MCF 10A (cell line): ENCODE measurements at regions not wholly inside any gene's neighbourhood (a gene's known extent, or its start where the extent isn't known, plus 50 kb on each side); places are given as distances from the start of the nearest gene placed in this dataset.

Experiments
- BruUV-seq: library from RNA; stranded (reverse); fragments of 400-500 nt; replicated peaks from 2 replicates; lab custom pipeline; 2021; lab: Mats Ljungman, UMichigan
- CTCF ChIA-PET: fragments of 300-600 bp; sonication (Branson Sonifier 250); formaldehyde crosslinking; extraction: SDS; loops from one replicate; lab custom pipeline; 2021; ENCODE audit warnings: antibody characterized with exemption, inconsistent platforms; lab: Yijun Ruan, JAX
- POLR2A ChIA-PET: fragments of 300-600, 350-650 bp; sonication (Branson Sonifier 250); formaldehyde crosslinking; extraction: SDS; loops from one replicate; lab custom pipeline; 2020; ENCODE audit warnings: antibody characterized with exemption, inconsistent platforms; lab: Yijun Ruan, JAX
- DNase-seq: peaks from one replicate; pipeline ENCODE4 v3.0.0-alpha.2; 2018; ENCODE audit not compliant: unreplicated experiment
- H3K27ac Mint-ChIP-seq: one replicate; pipeline ENCODE4 v1.8.0; 2022; ENCODE audit warnings: mild to moderate bottlenecking, low read depth, mixed read lengths; ENCODE audit not compliant: unreplicated experiment
- H3K27me3 Mint-ChIP-seq: one replicate; pipeline ENCODE4 v1.8.0; 2022; ENCODE audit warnings: mixed read lengths; ENCODE audit not compliant: insufficient read depth, unreplicated experiment
- H3K36me3 Mint-ChIP-seq: one replicate; pipeline ENCODE4 v1.8.0; 2022; ENCODE audit warnings: mild to moderate bottlenecking, moderate library complexity, mixed read lengths; ENCODE audit not compliant: insufficient read depth, unreplicated experiment
- H3K4me1 Mint-ChIP-seq: one replicate; pipeline ENCODE4 v1.8.0; 2022; ENCODE audit warnings: mixed read lengths; ENCODE audit not compliant: insufficient read depth, unreplicated experiment
- H3K4me3 Mint-ChIP-seq: one replicate; pipeline ENCODE4 v1.8.0; 2022; ENCODE audit warnings: mild to moderate bottlenecking, moderate library complexity, mixed read lengths; ENCODE audit not compliant: unreplicated experiment
- H3K9me3 Mint-ChIP-seq: one replicate; pipeline ENCODE4 v1.8.0; 2022; ENCODE audit warnings: mixed read lengths; ENCODE audit not compliant: unreplicated experiment
- CTCF ChIP-seq: fragments of 200-600 bp; IDR thresholded peaks from one replicate; pipeline ENCODE4 v1.8.0; 2022; ENCODE audit warnings: antibody characterized with exemption, mild to moderate bottlenecking; ENCODE audit not compliant: unreplicated experiment
- intact Hi-C: fragments of 100-400 bp; cut with micrococcal nuclease; formaldehyde crosslinking; loops from 2 replicates; pipeline ENCODE4 v1.14.1; 2022

- no peaks in the 10 kb centered on the region for H3K36me3 Mint-ChIP-seq
- peaks cover 18% of the 10 kb centered on the region for H3K4me1 Mint-ChIP-seq
- H3K4me3 Mint-ChIP-seq, result no peak overlapping the region
- BruUV-seq, result no TSS peak
- no peak overlapping the region for H3K27ac Mint-ChIP-seq
- POLR2A ChIA-PET, result no interaction called here
- CTCF ChIA-PET, result interaction anchor here (0.6 kb wide), 1 partner anchor 110 kb away, joined by 7 read pairs; no protein-coding TSS in a partner anchor
- no peak for TF ChIP-seq CTCF
- H3K27me3 Mint-ChIP-seq, result peaks cover 27% of the 10 kb centered on the region
- no peak for DNase-seq
- intact Hi-C loops, result no loop called here
- H3K9me3 Mint-ChIP-seq, result no peaks in the 10 kb centered on the region
Measured at GRCh38 chr2:100761365-100761764, 58.6 kb upstream of the NPAS2 start.

- POLR2A ChIA-PET, result interaction anchor here (1.0 kb wide), 1 partner anchor 34 kb away, joined by 4 read pairs; no protein-coding TSS in a partner anchor
- no TSS peak for BruUV-seq
- CTCF ChIA-PET, result no interaction called here
- intact Hi-C loops, result no loop called here
- no peak overlapping the region for H3K4me3 Mint-ChIP-seq
- peaks cover 15% of the 10 kb centered on the region for H3K4me1 Mint-ChIP-seq
- no peak for TF ChIP-seq CTCF
- no peak for DNase-seq
- H3K27ac Mint-ChIP-seq, result no peak overlapping the region
- peaks cover 27% of the 10 kb centered on the region for H3K27me3 Mint-ChIP-seq
- H3K36me3 Mint-ChIP-seq, result no peaks in the 10 kb centered on the region
- no peaks in the 10 kb centered on the region for H3K9me3 Mint-ChIP-seq
Measured at GRCh38 chr2:100764430-100764829, 55.5 kb upstream of the NPAS2 start.

GRCh38 chr2:100765481-100765880, 54.5 kb upstream of the NPAS2 start:
- Mint-ChIP-seq H3K27ac (no peak overlapping the region), H3K36me3 (no peaks in the 10 kb centered on the region), H3K9me3 (no peaks in the 10 kb centered on the region), H3K4me3 (no peak overlapping the region), H3K27me3 (peaks cover 27% of the 10 kb centered on the region), H3K4me1 (peaks cover 15% of the 10 kb centered on the region)
- CTCF ChIA-PET, result interaction anchor here (0.7 to 1.2 kb wide), 2 partner anchors 35 to 82 kb away, joined by 3 to 4 read pairs; no protein-coding TSS in a partner anchor
- BruUV-seq, result no TSS peak
- DNase-seq, result no peak
- intact Hi-C loops, result no loop called here
- no peak for TF ChIP-seq CTCF
- POLR2A ChIA-PET, result no interaction called here

- no TSS peak for BruUV-seq
- H3K9me3 Mint-ChIP-seq, result no peaks in the 10 kb centered on the region
- no peak overlapping the region for H3K27ac Mint-ChIP-seq
- H3K36me3 Mint-ChIP-seq, result no peaks in the 10 kb centered on the region
- H3K4me3 Mint-ChIP-seq, result no peak overlapping the region
- H3K4me1 Mint-ChIP-seq, result peaks cover 15% of the 10 kb centered on the region
- ChIA-PET CTCF (interaction anchor here (0.6 to 1.2 kb wide), 3 partner anchors 14 to 420 kb away, joined by 3 read pairs; no protein-coding TSS in a partner anchor), POLR2A (no interaction called here)
- H3K27me3 Mint-ChIP-seq, result peaks cover 26% of the 10 kb centered on the region
- intact Hi-C loops, result no loop called here
- DNase-seq, result no peak
- TF ChIP-seq CTCF, result no peak
Measured at GRCh38 chr2:100766256-100766655, 53.7 kb upstream of the NPAS2 start.
